Endothelial cell of umbilical vein (primary cell): ENCODE measurements at regions not wholly inside any gene's neighbourhood (a gene's known extent, or its start where the extent isn't known, plus 50 kb on each side); places are given as distances from the start of the nearest gene placed in this dataset.

Source experiments
- BruUV-seq: library from RNA; stranded (reverse); fragments of 400-500 nt; replicated peaks from 2 replicates; lab custom pipeline; 2021; lab: Mats Ljungman, UMichigan
- CTCF ChIA-PET: fragments of 300-600, 350-600 bp; sonication (Branson Sonifier 250); formaldehyde crosslinking; loops from one replicate; lab custom pipeline; 2021; ENCODE audit warnings: antibody characterized with exemption, inconsistent platforms; lab: Charles Lee
- POLR2A ChIA-PET: fragments of 300-600, 350-600 bp; sonication (Branson Sonifier 250); formaldehyde crosslinking; loops from one replicate; lab custom pipeline; 2021; ENCODE audit warnings: antibody characterized with exemption, inconsistent platforms; lab: Charles Lee
- DNase-seq: peaks from one replicate; pipeline ENCODE4 v3.0.0-alpha.2; 2011; ENCODE audit warnings: low read depth, low spot score
- FAIRE-seq: peaks from 2 replicates; lab custom pipeline; 2011; peaks lifted over from hg19 to GRCh38; lab: Jason Lieb, UNC
- H2AFZ ChIP-seq: 2 replicates; pipeline ENCODE4 v1.6.0; 2012; ENCODE audit warnings: low read depth, low read length, control low read depth, inconsistent platforms
- H3K27ac ChIP-seq: 2 replicates; pipeline ENCODE4 v1.5.1; 2011; ENCODE audit warnings: low read depth, mild to moderate bottlenecking, control low read depth, low read length, moderate library complexity; ENCODE audit not compliant: insufficient read depth
- H3K27me3 ChIP-seq, 2 experiments: 2 replicates each; pipeline versions ENCODE4 v1.6.0 to v1.6.1; 2011; ENCODE audit warnings: low read length in 2 of 2, mixed read lengths in 1 of 2; ENCODE audit not compliant: control insufficient read depth in 2 of 2, insufficient read depth in 2 of 2
- H3K36me3 ChIP-seq, 2 experiments: 2 replicates in 1 of 2; 3 replicates in 1 of 2; pipeline ENCODE4 v1.5.1; 2011; ENCODE audit warnings: low read length in 2 of 2, mild to moderate bottlenecking in 1 of 2, moderate library complexity in 1 of 2; ENCODE audit not compliant: control insufficient read depth in 2 of 2, insufficient read depth in 2 of 2; ENCODE audit errors: extremely low read depth in 1 of 2
- H3K4me1 ChIP-seq: 3 replicates; pipeline ENCODE4 v1.5.1; 2011; ENCODE audit warnings: mild to moderate bottlenecking, low read length; ENCODE audit not compliant: control insufficient read depth, insufficient read depth; ENCODE audit errors: extremely low read depth
- H3K4me2 ChIP-seq: 2 replicates; pipeline ENCODE4 v1.6.1; 2011; ENCODE audit warnings: low read length, control low read depth, mixed read lengths; ENCODE audit not compliant: insufficient read depth
- H3K4me3 ChIP-seq, 3 experiments: fragments of 200-600 bp in 1 of 3; sonication (generic), shearing (Covaris generic) in 1 of 3; replicated peaks in 1 of 3; 2 replicates each; pipeline ENCODE4 v1.5.1; 2011 to 2016; ENCODE audit warnings: control low read depth in 3 of 3, low read length in 3 of 3, mild to moderate bottlenecking in 2 of 3, inconsistent platforms in 1 of 3, low read depth in 1 of 3, moderate library complexity in 1 of 3; ENCODE audit not compliant: insufficient read depth in 1 of 3
- H3K79me2 ChIP-seq: 2 replicates; pipeline ENCODE4 v1.6.0; 2012; ENCODE audit warnings: low read length, inconsistent platforms; ENCODE audit not compliant: control insufficient read depth, insufficient read depth
- H3K9ac ChIP-seq: replicated peaks from 2 replicates; pipeline ENCODE3; 2011; ENCODE audit warnings: low read length, control low read depth; ENCODE audit not compliant: insufficient read depth; ENCODE audit errors: extremely low read depth
- H3K9me1 ChIP-seq: replicated peaks from 3 replicates; pipeline ENCODE4 v1.6.0; 2011; ENCODE audit warnings: mild to moderate bottlenecking, low read length; ENCODE audit not compliant: control insufficient read depth, insufficient read depth; ENCODE audit errors: extremely low read depth
- H3K9me3 ChIP-seq: replicated peaks from 2 replicates; pipeline ENCODE4 v1.5.1; 2012; ENCODE audit warnings: low read length, inconsistent platforms; ENCODE audit not compliant: control insufficient read depth, insufficient read depth
- H4K20me1 ChIP-seq: replicated peaks from 2 replicates; pipeline ENCODE3; 2011; ENCODE audit warnings: mild to moderate bottlenecking, low read length; ENCODE audit not compliant: control insufficient read depth, insufficient read depth; ENCODE audit errors: extremely low read depth
- CTCF ChIP-seq, 2 donors: IDR thresholded peaks; 1 replicate in 1 of 2; 2 replicates in 1 of 2; pipeline ENCODE4 v1.5.1; 2011; ENCODE audit warnings: low read length in 2 of 2, mild to moderate bottlenecking in 2 of 2, moderate library complexity in 2 of 2, control low read depth in 1 of 2, inconsistent platforms in 1 of 2, low read depth in 1 of 2; ENCODE audit not compliant: insufficient read depth in 1 of 2; ENCODE audit errors: extremely low read depth in 1 of 2
- EZH2 ChIP-seq: IDR thresholded peaks from 2 replicates; pipeline ENCODE4 v1.6.1; 2012; ENCODE audit warnings: borderline replicate concordance, low read depth, mild to moderate bottlenecking, moderate library complexity, low read length, inconsistent platforms; ENCODE audit not compliant: severe bottlenecking
- FOS ChIP-seq: IDR thresholded peaks from 2 replicates; pipeline ENCODE4 v1.6.1; 2011; ENCODE audit warnings: mild to moderate bottlenecking, low read length, moderate library complexity, borderline replicate concordance; ENCODE audit not compliant: insufficient read depth
- GATA2 ChIP-seq: IDR thresholded peaks from 2 replicates; pipeline ENCODE4 v1.7.0; 2011; ENCODE audit warnings: low read depth, mild to moderate bottlenecking, moderate library complexity, mixed read lengths, low read length; ENCODE audit not compliant: insufficient read length, insufficient read depth
- JUN ChIP-seq: IDR thresholded peaks from 2 replicates; pipeline ENCODE4 v1.6.1; 2011; ENCODE audit warnings: borderline replicate concordance, low read depth; ENCODE audit not compliant: insufficient read length, insufficient read depth
- MAX ChIP-seq: IDR thresholded peaks from 2 replicates; pipeline ENCODE4 v1.6.1; 2011; ENCODE audit not compliant: insufficient read depth, insufficient read length
- MYC ChIP-seq: IDR thresholded peaks from one replicate; pipeline ENCODE4 v1.6.1; 2011; ENCODE audit warnings: mild to moderate bottlenecking, low read depth, low read length
- POLR2A ChIP-seq: IDR thresholded peaks from 2 replicates; pipeline ENCODE4 v1.6.1; 2012; ENCODE audit warnings: low read depth, mild to moderate bottlenecking, control low read depth, low read length
- POLR2AphosphoS5 ChIP-seq: IDR thresholded peaks from 2 replicates; pipeline ENCODE4 v1.6.1; 2012; ENCODE audit warnings: low read depth, mild to moderate bottlenecking, control low read depth, low read length, moderate library complexity; ENCODE audit not compliant: insufficient read depth
- dilution Hi-C: fragments of 300-500 bp; cut with MboI; formaldehyde crosslinking; loops from one replicate; pipeline ENCODE4 v1.15.0; 2019; ENCODE audit warnings: low sequenced_read_pairs; ENCODE audit not compliant: extremely low pct_ligation_motif_present
- intact Hi-C: fragments of 100-400 bp; cut with micrococcal nuclease; formaldehyde crosslinking; loops from one replicate; pipeline ENCODE4 v1.10.0; 2022

GRCh38 chr14:23694949-23695663, 58.9 kb downstream of the DHRS2 start:
- H3K9me3 ChIP-seq: no peaks in the 10 kb centered on the region
- no peaks in the 10 kb centered on the region for H3K4me1 ChIP-seq
- intact Hi-C loops: no loop called here
- no peak overlapping the region for H3K9ac ChIP-seq
- peak overlapping the region; percentile 0 for H3K4me2 ChIP-seq
- H2AFZ ChIP-seq: no peak overlapping the region
- no peak overlapping the region for H3K27ac ChIP-seq
- H3K27me3 ChIP-seq: peaks cover 18 to 23% of the 10 kb centered on the region in 2 experiments
- TF ChIP-seq FOS (no peak), POLR2A (no peak), GATA2 (no peak), JUN (no peak), MYC (no peak), CTCF (IDR thresholded peaks at IDR 0.05; ENCODE audit: extremely low read depth in 1 of 2, insufficient read depth in 1 of 2, low read depth in 1 of 2, low read length in 2 of 2) (no peak), MAX (no peak), EZH2 (no peak), POLR2AphosphoS5 (no peak)
- ChIA-PET CTCF (interaction anchor here (1.0 to 1.2 kb wide), 2 partner anchors 32 to 63 kb away, joined by 3 read pairs; no protein-coding TSS in a partner anchor), POLR2A (no interaction called here)
- no peaks in the 10 kb centered on the region for H3K79me2 ChIP-seq
- dilution Hi-C loops: no loop called here
- no peaks in the 10 kb centered on the region for H4K20me1 ChIP-seq
- no peak overlapping the region for H3K4me3 ChIP-seq
- no peaks in the 10 kb centered on the region for H3K9me1 ChIP-seq
- FAIRE-seq (no peak), DNase-seq (peak; percentile 66)
- BruUV-seq: no TSS peak
- H3K36me3 ChIP-seq: no peaks in the 10 kb centered on the region
